ENCODE measurements at regions not wholly inside any gene's neighbourhood (a gene's known extent, or its start where the extent isn't known, plus 50 kb on each side); places are given as distances from the start of the nearest gene placed in this dataset.

DNA sequence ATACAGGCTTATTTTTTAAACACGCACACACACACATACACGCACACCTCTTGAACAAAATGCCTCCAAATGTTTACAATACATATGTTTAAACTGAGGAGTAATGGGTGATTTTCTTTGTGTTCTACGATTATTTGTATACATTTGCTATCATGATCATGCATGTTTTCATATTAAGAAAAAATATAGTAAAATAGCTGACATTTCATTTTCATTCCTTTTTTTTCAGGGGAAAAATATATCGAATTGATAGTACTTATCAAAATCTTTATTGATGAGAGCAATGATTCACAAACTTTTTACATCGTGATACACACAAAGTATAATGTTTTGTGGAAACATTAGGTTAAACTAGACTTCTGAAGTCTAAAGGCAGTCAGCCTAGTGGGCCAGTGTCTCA, 618.9 kb downstream of the TECRL start:
- DNase-seq, result no peak

DNA sequence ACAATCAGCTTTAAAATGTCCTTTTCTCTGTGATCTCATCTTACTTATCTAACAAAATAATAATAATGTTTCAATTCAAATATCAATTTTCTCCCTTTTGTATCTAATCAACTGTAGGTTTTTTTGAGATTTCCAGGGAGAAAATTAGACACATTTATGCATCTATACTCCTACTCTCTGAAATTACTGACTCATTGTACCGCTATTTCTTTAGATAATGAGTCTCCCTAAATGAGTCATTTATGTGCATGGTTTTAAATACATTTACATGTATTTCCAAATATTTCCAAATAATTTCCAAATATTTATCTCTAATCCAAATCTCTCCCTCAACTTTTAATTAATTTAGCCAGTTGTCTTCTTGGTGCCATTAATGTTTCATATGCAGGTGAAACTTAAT, 621.0 kb downstream of the TECRL start:
- DNase-seq, result no peak

DNA sequence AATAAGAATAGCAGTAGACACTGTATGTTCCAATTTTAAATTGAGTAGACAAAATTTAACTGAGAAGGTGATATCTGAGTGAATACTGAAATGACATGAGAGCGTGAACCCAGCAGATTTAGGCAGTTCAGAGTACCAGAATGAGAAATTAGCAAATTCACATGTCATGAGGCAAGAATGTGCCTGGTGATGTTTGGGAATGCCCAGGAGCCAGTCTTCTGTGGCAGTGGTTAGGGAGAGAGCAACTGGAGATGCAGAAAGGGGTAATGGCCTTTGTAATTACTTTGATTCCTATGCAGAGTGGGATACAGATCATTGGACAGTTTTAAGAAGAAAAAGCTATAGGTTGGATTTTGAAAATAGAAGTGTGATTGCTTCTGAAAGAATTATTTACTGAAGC, 621.9 kb downstream of the TECRL start:
- DNase-seq, result no peak

DNA sequence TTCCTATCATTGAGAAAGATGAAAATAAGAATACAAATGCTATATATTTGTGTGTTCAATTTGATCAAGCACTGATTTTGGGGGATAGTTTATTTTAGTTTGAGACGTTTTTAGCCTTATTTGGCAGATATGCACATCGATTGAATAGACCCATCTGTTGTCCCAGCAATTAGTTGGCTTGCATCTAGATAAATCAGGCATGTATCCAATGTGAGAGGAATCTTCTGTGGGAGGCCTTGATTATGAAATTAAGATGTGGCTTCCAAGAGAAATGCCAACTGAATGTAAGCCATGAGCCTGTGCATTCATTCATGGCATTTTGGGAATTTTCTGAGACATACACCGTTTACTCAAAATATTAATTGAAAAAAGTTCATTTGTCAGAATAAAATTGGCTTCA, 623.1 kb downstream of the TECRL start:
- DNase-seq, result no peak

DNA sequence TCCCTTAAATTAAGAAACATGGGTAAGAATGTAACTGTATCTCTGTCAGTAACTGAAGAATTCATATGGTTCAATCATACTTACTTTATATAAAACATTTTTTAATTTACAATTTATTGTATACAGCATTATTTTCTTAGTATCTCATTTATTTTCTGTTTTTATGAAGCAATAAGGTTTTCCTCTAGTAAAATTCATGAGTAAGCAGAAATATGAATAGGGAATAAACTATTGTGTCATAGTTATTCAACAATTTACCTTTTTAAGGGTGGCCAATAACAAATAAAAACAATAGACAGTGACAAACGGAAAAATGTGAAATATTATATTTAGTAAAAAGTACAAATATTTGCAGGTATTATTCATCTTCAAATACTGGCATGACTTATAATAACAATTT, 624.4 kb downstream of the TECRL start:
- no peak for DNase-seq

DNA sequence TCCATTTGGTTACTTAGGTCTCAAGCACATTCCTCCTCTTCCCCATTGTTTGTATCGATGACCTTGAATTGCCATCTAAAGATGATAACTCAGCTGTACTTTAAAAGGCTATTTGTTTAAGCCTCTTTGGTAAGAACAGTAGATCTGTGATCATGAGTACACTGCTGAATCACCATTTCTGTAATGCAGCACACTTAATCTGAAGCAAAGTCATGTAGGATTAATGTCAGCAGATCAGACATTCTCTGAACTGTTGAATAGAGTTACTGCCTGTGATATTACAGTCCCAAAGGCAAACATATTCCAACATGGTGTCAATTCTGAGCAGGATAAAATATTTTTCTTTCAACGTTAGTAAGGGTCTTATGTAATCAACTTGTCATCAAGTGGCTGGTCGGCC, 631.6 kb downstream of the TECRL start:
- no peak for DNase-seq

DNA sequence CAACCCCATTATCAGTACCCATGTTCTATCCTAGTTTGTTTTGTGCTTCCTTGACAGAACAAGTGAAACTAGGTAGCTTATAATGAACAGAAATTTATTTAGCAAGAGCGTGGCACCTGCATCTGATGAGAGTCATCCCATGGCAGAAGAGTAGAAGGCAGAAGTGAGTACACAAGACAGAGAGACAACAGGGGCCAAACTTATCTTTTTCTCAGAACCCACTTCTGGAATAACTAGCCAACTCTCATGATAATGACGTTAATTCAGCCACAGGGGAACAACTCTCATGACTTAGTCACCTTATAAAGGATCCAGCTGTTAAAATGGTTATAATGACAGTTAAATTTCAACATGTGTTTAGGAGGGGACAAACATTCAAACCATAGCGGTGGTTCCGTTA, 644.9 kb downstream of the TECRL start:
- DNase-seq, result no peak

DNA sequence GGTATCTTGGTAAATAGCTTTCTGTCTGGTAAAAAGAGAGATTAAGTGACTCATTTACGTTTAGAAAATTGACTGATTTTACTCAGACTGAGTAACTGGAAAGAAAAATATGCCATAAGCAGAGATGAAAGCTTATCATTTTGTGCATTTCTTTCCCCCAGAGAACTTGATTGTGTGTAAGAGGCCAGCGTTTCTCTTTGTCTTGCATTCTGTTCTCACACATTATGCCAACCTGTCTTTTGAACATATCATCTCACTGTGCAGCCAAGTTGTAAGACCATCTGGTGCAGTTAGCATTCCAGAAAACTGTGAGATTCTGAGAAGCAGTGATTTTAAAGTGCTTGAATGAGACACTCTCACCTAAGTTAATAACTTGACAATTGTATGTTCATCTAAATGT, 651.3 kb downstream of the TECRL start:
- DNase-seq, result no peak

DNA sequence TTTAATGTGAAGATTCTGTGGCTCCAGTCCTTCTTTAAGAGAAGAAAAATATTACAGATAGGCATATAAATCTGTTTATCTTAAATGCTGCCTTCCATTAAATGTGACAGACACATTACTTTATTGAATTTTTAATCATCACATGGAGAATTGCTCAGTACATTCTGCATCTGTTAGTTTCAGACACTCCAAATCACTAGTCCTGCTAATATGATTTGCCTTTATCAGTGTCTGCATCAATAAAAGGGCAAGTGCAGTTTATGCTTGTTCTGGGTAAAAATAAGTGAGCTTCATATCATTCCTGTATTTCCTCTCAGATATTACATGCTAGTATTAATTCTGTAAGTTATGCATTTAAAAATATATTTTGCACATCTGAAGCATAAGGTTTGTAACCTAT, 666.4 kb downstream of the TECRL start:
- DNase-seq, result no peak

DNA sequence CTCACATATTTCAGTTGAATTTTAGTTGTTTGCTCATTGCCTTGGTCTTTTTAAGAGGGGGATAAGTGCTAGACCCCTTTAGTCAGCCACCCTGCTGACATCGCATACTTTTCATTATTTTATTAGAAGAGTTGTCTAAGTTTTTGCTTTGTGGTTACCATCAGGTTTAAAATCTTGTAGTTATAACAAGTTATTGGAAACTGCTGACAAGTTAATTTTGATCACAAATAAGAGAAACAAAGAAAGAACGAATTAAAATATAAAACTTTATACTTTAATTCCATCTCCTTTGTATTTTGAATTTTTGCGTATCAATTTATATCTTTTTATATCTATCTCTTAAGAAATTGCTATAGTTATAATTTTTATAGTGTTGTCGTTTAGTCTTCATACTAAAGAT, 679.7 kb downstream of the TECRL start:
- DNase-seq, result no peak

DNA sequence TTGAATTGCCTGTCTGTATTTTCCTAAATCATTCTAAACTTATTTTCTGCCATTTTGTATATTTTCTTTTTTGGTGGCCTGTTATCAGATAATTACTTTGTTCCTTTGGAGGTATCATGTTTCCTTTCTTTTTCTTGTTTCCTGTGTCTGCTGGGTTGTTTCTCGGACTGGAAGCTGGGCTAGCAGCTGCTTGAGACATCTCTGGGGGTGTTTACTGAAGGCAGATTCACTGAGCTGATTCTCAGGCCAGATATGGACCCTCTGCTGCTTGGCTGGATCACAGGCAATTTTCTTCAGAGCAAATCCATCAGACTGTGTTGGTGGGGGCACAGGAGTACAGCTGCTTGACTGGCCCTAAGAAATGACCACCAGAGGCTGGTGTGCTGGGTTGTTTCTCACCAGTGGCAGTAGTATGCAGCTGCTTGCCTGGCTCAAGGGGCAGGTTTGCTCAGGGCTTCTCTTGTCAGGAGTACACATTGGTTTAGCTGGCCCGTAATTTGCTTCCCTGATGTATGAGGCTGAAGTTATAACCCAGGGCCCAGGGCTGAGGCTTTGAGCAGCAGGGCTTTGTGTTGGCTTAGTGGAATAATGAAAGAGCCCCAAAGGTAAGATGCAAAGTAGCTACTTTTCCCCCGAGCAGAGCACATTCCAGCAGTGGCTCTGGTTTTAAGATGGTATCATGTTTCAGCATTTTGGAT, 680.6 kb downstream of the TECRL start:
- DNase-seq, result no peak

DNA sequence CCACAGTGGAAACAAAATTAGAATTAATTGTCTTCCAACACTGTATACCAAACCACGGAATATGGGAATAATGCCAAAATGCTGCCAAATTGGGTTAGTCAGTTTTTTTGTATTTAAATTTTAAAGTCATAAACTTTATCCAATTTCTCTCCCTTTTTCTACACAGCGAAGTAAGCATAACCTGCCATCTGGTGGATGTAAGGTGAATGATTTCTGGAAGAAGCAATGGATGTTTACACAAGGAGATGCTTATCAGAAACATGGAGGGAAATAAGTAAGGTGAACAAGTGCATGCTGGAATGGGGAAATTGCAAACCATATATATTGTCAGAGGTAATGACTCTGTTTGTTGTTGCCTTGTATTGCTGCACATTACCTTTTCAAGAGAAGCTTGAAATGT, 691.9 kb downstream of the TECRL start:
- no peak for DNase-seq

DNA sequence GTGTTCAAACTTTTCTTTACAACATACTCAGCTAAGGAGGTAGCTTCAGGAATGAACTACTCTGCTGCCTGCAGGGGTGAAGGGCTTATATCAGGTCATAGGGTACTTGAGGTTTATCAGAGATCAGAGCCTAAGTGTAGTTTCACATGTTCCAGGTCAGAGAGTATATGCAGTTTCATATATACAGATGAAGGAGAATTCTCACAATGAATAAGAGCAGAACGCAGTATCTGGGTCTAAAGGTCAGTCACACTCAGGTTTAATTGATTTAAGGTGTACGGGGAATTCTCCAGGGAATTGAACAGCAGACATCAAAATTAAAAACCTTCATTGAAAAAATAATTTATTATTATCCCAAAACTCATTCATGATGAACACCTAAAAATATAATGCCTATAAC, 700.6 kb downstream of the TECRL start:
- DNase-seq, result no peak

DNA sequence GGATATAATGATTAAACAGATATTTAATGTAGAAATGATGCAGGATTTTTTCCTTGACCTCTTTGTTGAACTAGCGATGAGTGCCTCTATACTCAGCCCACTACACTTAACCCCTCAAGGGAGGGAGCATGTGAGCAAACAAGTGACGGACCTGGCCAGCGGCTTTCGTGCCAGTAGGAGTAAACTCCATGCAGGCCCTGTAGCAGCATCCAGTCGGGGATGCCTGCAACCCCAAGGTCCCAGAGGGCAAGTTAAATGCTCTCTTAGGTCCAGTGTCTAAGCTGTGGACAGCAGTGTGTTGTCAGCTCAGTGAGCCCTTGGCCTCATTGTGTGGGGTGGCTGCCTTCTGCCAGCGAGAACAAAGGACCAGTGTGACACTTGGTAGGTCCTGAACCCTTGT, 708.7 kb downstream of the TECRL start:
- DNase-seq, result no peak

DNA sequence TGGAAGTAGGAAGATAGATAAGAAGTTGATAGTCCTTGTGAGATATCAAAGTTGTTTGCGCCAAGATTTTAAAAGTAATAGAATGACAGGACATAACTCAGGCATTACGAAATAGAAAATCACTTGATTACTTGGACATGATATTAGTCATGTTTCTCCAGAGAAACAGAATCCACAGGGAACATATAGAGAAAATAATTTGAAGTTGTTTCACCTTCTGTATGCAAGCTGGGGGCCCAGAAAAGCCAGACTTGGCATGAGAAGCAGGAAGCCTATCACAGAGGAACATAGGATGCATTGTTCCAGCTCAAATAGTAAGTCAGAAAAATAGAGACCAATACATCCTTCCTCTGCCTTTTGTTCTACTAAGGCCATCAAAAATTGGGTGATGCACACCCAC, 715.9 kb downstream of the TECRL start:
- no peak for DNase-seq

DNA sequence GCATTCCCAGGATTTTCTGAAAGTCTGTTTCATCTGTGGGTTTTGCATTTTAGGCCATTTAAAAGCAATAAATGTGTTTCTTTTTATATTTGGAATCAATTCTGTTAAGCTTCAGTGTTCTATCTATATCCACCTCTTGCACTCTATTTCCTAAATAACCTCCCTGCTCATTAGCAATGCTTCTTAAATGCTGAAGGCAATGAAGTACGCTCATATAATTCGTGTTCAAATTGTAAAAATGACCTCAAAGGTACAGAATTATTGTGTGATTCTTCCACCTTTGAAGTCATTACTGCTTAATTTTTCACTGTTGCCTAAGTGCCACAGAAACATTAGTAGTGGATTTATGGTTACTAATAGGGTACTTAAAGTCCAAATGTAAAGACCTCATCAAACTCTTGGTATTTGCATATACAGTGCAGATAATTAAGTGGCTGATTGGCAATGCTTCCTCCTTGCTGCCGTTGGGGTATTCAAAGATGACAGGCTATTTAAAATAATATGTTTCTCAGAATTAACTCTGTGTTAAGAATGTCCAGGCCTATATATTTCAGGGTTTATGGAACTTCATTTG, 730.8 kb downstream of the TECRL start:
- DNase-seq, result no peak

DNA sequence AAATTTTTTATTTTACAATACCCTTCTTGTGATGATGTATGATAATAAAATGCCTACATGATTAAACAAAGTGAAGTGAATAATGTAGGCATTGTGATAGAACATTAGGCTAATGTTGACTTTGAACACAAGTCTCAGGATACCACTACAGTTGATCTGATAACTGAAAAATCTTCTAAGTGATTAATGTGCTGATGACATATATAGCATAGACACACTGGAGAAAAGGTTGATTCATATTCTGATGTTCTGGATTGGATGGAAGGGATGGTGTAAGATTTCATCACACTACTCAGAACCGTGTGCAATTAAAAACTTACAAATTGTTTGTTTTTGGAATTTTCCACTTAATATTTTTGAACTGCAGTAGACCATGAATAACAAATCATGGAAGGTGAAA, 738.5 kb downstream of the TECRL start:
- DNase-seq, result no peak

DNA sequence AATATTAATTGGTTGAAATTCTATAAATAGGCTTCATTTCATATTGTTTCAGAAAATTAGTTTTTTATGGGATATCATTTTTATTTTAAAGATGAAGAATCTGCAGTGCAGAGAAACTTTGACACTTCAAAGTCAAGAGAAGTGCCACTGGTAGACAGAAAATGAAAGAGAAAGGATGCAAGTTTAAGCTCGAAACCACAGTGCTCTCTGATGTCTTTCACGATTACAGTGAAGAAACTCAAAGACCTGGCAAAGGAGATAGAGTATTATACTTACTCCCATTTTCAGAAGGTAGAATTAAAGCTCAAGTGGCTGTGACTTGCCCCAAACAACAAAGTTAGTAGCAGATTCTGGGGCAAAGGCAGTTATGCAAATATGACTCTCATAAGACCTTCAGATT, 745.4 kb downstream of the TECRL start:
- no peak for DNase-seq

DNA sequence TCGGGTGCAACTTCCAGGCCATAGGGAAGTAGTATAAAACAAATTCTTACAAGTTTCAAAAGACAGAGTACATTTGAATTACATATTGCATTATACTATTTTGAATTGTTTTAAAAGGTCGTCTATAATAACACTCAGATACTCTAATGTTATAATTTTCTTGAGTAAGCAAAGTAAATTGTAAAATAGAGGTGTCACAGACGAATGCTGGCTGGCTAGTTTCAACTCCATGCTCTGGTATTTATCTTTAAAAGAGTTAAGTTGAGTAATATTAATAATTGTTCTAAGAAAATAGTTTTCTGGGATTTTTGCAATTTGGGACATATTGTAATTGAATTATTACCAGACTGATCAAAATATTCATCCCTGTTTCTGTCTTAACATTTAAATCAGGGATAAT, 764.9 kb downstream of the TECRL start:
- DNase-seq, result no peak

DNA sequence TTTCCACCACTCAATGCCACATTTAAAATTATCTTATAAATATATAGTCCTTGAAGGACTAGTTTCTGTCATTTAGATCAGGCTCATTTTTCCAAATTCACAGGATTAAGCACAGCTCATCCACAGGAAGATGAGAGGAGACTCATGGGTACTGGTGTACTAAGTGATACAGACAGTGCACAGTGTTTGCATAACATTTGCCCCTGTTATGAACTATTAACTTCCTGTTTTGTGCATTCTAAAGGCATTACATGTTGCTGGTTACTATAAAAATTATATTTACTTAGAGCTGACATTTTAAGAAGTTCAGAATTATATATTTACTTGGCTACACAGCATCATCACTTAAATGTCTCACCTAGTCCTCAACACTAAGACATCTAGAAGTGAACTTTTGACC, 772.0 kb downstream of the TECRL start:
- DNase-seq, result no peak

DNA sequence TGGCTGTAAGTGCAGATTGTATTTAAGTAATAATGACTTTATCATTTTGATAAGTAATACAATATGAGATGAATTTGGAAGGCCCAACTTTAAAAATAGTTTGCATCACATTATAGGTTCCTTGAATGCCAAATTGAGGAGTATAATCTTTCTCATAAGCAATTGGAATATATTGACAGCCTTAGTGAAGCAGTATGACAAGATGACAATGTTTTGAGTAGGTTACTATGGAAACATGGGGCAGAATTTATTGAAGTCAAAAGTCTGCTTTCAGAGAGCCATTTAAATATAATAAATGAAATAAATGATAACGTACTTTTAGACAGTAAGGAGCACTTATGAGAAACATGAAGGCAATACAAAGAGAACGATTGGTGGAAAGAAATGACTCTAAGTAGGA, 776.4 kb downstream of the TECRL start:
- no peak for DNase-seq

DNA sequence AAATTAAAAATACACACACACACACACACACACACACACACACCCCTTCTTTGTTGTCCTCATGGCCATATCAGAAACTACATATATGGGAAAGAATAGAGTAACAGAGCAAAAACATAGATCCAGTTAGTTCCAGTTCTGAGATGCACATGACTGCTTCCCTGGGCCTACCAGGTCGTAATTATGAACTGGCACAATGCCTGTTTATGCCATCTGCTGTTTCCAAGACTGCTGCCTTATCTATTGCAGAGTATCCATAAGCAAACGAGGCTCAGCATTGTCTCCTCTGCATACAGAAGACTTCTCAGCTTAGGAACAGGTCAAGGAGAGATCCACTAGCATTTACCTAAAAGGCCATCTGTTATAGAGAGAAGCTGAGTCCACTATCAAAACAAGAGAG, 789.0 kb downstream of the TECRL start:
- peak in 1 of 2 experiments; percentile 36 for DNase-seq

DNA sequence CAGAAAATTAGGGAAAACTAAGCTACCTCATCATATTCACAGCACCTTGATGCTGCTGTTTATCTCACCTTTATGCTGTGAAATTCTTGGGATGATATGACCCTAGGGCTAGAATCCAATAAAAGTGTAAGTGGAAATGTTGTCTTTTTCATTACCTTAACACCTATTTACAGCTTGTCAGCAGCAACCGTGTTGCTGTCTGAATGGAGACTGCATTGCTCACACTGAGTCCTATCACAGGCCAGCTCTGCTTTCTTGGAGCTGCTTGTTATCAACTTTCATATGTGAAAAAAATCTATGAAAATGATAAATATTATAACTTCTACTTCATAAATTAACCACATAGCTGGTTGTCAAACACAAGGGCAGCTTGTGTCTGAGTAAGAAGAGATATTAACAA, 789.5 kb downstream of the TECRL start:
- no peak for DNase-seq

DNA sequence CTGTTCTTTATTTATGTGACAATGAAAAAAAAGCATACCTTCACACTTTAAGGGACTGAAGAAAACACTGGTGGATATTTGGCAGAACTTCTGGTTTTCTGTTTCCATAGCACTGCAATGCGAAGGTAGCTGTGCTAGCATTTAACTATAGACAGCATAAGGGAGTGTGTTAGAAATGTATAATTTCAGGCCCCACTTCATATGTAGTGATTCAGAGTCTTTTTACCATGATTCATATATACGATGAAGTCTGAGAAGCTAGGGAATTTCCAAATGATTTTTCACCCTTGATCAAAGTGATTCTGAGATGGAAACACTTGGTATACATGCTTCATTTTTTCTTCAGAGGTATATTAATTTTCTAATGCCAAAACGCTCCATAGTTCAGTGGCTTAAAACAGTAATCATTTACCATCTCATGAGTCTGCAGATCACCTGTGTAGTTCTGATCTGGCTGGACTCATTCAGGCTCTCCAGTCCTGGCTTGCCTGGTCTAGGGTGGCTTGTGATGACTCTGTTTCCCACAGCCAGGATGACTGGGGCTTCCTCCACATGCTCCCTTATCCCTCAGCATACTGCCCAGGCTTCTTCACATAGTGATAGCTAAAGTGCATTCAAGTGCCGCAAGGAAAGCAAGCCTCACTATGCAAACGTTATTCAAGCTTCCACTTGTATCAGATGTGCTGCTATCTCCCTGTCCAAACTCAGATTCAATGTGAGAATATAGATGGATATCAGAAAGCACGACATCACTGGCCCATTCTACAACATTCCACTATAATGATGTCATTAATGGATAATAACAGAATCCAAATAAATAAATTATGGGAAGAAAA, 790.1 kb downstream of the TECRL start:
- no peak for DNase-seq
